K562 (cell line): ENCODE measurements at regions not wholly inside any gene's neighbourhood (a gene's known extent, or its start where the extent isn't known, plus 50 kb on each side); places are given as distances from the start of the nearest gene placed in this dataset.

Source experiments
- ATAC-seq: fragments of 200-7000 bp; cut with Tn5 transposase; 3 replicates; pipeline ENCODE4 v1.9.1; 2020; ENCODE audit warnings: moderate library complexity
- BruUV-seq: library from RNA; stranded (reverse); fragments of 400-500 nt; replicated peaks from 2 replicates; lab custom pipeline; 2021; lab: Mats Ljungman, UMichigan
- CTCF ChIA-PET: fragments of 300-600 bp; formaldehyde crosslinking; extraction: SDS; loops from one replicate; lab custom pipeline; 2021; ENCODE audit warnings: low intra/inter-chr PET ratio; lab: Yijun Ruan, JAX
- POLR2A ChIA-PET: fragments of 300-600, 350-650 bp; sonication (Branson Sonifier 250); formaldehyde crosslinking; extraction: SDS; loops from one replicate; lab custom pipeline; 2021; ENCODE audit warnings: antibody characterized with exemption, inconsistent platforms; lab: Yijun Ruan, JAX
- DNase-seq, 4 experiments: peaks; one replicate each; pipeline versions ENCODE4 v3.0.0 to v3.0.0-alpha.2; 2011 to 2018; ENCODE audit warnings: low spot score in 3 of 4, mixed read lengths in 3 of 4; ENCODE audit errors: extremely low read depth in 1 of 4
- FAIRE-seq: peaks from 2 replicates; lab custom pipeline; 2011; peaks lifted over from hg19 to GRCh38; lab: Jason Lieb, UNC
- H2AFZ ChIP-seq: 2 replicates; pipeline ENCODE4 v1.6.0; 2011; ENCODE audit warnings: low read depth, low read length, control low read depth, inconsistent platforms
- H3K27ac ChIP-seq: fragments of 200-600 bp; 3 replicates; pipeline ENCODE4 v1.8.0; 2011; ENCODE audit warnings: low read depth, mild to moderate bottlenecking, control low read depth, inconsistent platforms, low read length, moderate library complexity, mixed read lengths; ENCODE audit errors: extremely low read depth
- H3K27me3 ChIP-seq, 2 experiments: fragments of 300-600 bp in 1 of 2; 2 replicates in 1 of 2; 3 replicates in 1 of 2; pipeline versions ENCODE4 v1.6.0 to v1.8.0; 2011; ENCODE audit warnings: inconsistent platforms in 2 of 2, low read length in 2 of 2, mild to moderate bottlenecking in 1 of 2, mixed read lengths in 1 of 2, moderate library complexity in 1 of 2; ENCODE audit not compliant: control insufficient read depth in 2 of 2, insufficient read depth in 2 of 2
- H3K36me3 ChIP-seq: fragments of 300-600 bp; 3 replicates; pipeline ENCODE4 v1.8.0; 2011; ENCODE audit warnings: mild to moderate bottlenecking, low read length, inconsistent platforms; ENCODE audit not compliant: control insufficient read depth, insufficient read depth
- H3K4me1 ChIP-seq, 2 experiments: fragments of 200-600 bp in 1 of 2; replicated peaks in 1 of 2; 2 replicates in 1 of 2; 3 replicates in 1 of 2; pipeline versions ENCODE4 v1.5.1 to v1.8.0; 2011; ENCODE audit warnings: inconsistent platforms in 2 of 2, low read length in 2 of 2, mild to moderate bottlenecking in 1 of 2, mixed read lengths in 1 of 2, moderate library complexity in 1 of 2; ENCODE audit not compliant: control insufficient read depth in 2 of 2, insufficient read depth in 2 of 2
- H3K4me2 ChIP-seq: 2 replicates; pipeline ENCODE4 v1.6.1; 2011; ENCODE audit warnings: low read length, control low read depth, inconsistent platforms, mixed read lengths; ENCODE audit not compliant: insufficient read depth
- H3K4me3 ChIP-seq: fragments of 200-600 bp; sonication (generic), shearing (Covaris generic); 2 replicates; pipeline ENCODE4 v1.5.1; 2016; ENCODE audit warnings: control low read depth, inconsistent platforms
- H3K79me2 ChIP-seq: fragments of 200-600 bp; 3 replicates; pipeline ENCODE4 v1.8.0; 2011; ENCODE audit warnings: low read length, inconsistent platforms; ENCODE audit not compliant: control insufficient read depth, insufficient read depth
- H3K9ac ChIP-seq, 2 experiments: 2 replicates each; pipeline versions ENCODE4 v1.6.0 to v1.6.1; 2011; ENCODE audit warnings: low read depth in 2 of 2, low read length in 2 of 2, control low read depth in 1 of 2, inconsistent platforms in 1 of 2, mild to moderate bottlenecking in 1 of 2, mixed read lengths in 1 of 2; ENCODE audit not compliant: insufficient read depth in 1 of 2
- H3K9me1 ChIP-seq: one replicate; pipeline ENCODE4 v1.6.0; 2011; ENCODE audit warnings: inconsistent platforms, mild to moderate bottlenecking, low read length, moderate library complexity; ENCODE audit not compliant: control insufficient read depth, insufficient read depth
- H3K9me3 ChIP-seq: replicated peaks from 2 replicates; pipeline ENCODE4 v1.5.1; 2011; ENCODE audit warnings: low read depth, low read length, inconsistent platforms; ENCODE audit not compliant: control insufficient read depth, insufficient read depth
- H4K20me1 ChIP-seq: replicated peaks from 2 replicates; pipeline ENCODE4 v1.6.1; 2011; ENCODE audit warnings: low read length, inconsistent platforms, mixed read lengths; ENCODE audit not compliant: control insufficient read depth, insufficient read depth
- NFIX ChIP-seq: fragments of 250-450 bp; sonication (Bioruptor Pico); IDR thresholded peaks from 2 replicates; pipeline ENCODE4 v1.4.0; 2020; ENCODE audit warnings: low read depth, mild to moderate bottlenecking, moderate library complexity
- POLR2G ChIP-seq: fragments of 200-400 bp; formaldehyde crosslinking; IDR thresholded peaks from 2 replicates; pipeline ENCODE4 v1.6.1; 2017; ENCODE audit warnings: low read depth, mild to moderate bottlenecking, antibody characterized with exemption, low read length, moderate library complexity
- RBFOX2 ChIP-seq: fragments of 200-400 bp; formaldehyde crosslinking; IDR thresholded peaks from 2 replicates; pipeline ENCODE4 v1.6.1; 2017; ENCODE audit warnings: low read depth, mild to moderate bottlenecking, low read length, moderate library complexity
- SNIP1 ChIP-seq: fragments of 450-650 bp; IDR thresholded peaks from 2 replicates; pipeline ENCODE4 v1.7.1; 2017; ENCODE audit warnings: low read depth, mild to moderate bottlenecking
- ZBTB17 ChIP-seq: fragments of 450-650 bp; formaldehyde crosslinking; IDR thresholded peaks from 2 replicates; pipeline ENCODE4 v1.4.0; 2020; ENCODE audit warnings: mild to moderate bottlenecking
- WGBS: fragments of 100-300 bp; shearing (Covaris generic); methylation state at CpG from one replicate; pipeline ENCODE4 v1.1.6; 2016; ENCODE audit warnings: low coverage, mixed read lengths; ENCODE audit not compliant: insufficient coverage; ENCODE audit errors: missing lambda C conversion rate; 5-methylcytosine and 5-hydroxymethylcytosine counted together
- in situ Hi-C: fragments of 300-500 bp; cut with MboI; formaldehyde crosslinking; loops from 4 replicates; pipeline ENCODE4 v1.15.0; 2018; ENCODE audit warnings: inconsistent platforms, mixed read lengths
- intact Hi-C: fragments of 100-400 bp; cut with micrococcal nuclease; formaldehyde crosslinking; loops from 2 replicates; pipeline ENCODE4 v1.14.2; 2022
- TF ChIP-seq, protein P1 (sequence below): fragments of 200-800 bp; sonication (Bioruptor generic); IDR thresholded peaks from 2 replicates; pipeline ENCODE4 v1.6.1; 2016; ENCODE audit warnings: missing genetic modification characterization, missing compliant biosample characterization
- TF ChIP-seq, protein P2 (sequence below): fragments of 250-450 bp; sonication (Bioruptor Pico); IDR thresholded peaks from 2 replicates; pipeline ENCODE4 v1.8.0; 2022; ENCODE audit warnings: inconsistent platforms

DNA sequence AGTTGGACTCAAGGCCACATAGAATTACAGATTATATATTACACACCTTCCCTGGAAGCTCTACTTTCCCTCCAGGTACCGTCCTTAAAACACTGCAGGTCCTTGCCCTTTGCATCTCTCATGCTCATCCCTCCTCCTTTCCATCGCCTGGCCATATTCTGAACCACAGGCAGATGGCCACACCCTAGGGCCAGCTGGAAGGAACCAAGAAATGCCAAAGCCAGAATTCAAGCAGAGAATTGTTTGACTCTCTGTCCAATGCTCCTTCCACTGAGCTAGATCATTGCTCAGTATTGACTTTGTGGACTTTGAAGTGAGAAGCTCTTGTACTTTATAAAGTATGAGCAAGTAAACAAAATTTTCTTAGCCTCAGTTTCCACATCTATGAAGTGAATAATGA is 170.3 kb upstream of the SLC24A5 start:
- no peak overlapping the region for H3K4me2 ChIP-seq
- no peak overlapping the region for H3K4me3 ChIP-seq
- no peak for ATAC-seq
- 0% methylated on average over 2 of the region's 2 CpGs for WGBS
- CTCF ChIA-PET, result no interaction called here
- no TSS peak for BruUV-seq
- H2AFZ ChIP-seq, result no peak overlapping the region
- POLR2A ChIA-PET, result interaction anchor here (0.6 kb wide), 1 partner anchor 113 kb away, joined by 3 read pairs; no protein-coding TSS in a partner anchor
- DNase-seq, result no peak
- no peaks in the 10 kb centered on the region for H3K9me1 ChIP-seq
- TF ChIP-seq SNIP1, result no peak
- TF ChIP-seq POLR2G, result no peak
- TF ChIP-seq NFIX (CRISPR knock-in tag), result no peak
- TF ChIP-seq, protein P1, sequence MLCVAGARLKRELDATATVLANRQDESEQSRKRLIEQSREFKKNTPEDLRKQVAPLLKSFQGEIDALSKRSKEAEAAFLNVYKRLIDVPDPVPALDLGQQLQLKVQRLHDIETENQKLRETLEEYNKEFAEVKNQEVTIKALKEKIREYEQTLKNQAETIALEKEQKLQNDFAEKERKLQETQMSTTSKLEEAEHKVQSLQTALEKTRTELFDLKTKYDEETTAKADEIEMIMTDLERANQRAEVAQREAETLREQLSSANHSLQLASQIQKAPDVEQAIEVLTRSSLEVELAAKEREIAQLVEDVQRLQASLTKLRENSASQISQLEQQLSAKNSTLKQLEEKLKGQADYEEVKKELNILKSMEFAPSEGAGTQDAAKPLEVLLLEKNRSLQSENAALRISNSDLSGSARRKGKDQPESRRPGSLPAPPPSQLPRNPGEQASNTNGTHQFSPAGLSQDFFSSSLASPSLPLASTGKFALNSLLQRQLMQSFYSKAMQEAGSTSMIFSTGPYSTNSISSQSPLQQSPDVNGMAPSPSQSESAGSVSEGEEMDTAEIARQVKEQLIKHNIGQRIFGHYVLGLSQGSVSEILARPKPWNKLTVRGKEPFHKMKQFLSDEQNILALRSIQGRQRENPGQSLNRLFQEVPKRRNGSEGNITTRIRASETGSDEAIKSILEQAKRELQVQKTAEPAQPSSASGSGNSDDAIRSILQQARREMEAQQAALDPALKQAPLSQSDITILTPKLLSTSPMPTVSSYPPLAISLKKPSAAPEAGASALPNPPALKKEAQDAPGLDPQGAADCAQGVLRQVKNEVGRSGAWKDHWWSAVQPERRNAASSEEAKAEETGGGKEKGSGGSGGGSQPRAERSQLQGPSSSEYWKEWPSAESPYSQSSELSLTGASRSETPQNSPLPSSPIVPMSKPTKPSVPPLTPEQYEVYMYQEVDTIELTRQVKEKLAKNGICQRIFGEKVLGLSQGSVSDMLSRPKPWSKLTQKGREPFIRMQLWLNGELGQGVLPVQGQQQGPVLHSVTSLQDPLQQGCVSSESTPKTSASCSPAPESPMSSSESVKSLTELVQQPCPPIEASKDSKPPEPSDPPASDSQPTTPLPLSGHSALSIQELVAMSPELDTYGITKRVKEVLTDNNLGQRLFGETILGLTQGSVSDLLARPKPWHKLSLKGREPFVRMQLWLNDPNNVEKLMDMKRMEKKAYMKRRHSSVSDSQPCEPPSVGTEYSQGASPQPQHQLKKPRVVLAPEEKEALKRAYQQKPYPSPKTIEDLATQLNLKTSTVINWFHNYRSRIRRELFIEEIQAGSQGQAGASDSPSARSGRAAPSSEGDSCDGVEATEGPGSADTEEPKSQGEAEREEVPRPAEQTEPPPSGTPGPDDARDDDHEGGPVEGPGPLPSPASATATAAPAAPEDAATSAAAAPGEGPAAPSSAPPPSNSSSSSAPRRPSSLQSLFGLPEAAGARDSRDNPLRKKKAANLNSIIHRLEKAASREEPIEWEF (CRISPR knock-in tag), result no peak
- TF ChIP-seq ZBTB17 (CRISPR knock-in tag), result no peak
- TF ChIP-seq RBFOX2, result no peak
- TF ChIP-seq, protein P2, sequence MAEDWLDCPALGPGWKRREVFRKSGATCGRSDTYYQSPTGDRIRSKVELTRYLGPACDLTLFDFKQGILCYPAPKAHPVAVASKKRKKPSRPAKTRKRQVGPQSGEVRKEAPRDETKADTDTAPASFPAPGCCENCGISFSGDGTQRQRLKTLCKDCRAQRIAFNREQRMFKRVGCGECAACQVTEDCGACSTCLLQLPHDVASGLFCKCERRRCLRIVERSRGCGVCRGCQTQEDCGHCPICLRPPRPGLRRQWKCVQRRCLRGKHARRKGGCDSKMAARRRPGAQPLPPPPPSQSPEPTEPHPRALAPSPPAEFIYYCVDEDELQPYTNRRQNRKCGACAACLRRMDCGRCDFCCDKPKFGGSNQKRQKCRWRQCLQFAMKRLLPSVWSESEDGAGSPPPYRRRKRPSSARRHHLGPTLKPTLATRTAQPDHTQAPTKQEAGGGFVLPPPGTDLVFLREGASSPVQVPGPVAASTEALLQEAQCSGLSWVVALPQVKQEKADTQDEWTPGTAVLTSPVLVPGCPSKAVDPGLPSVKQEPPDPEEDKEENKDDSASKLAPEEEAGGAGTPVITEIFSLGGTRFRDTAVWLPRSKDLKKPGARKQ (CRISPR knock-in tag), result no peak
- no peak for FAIRE-seq
- intact Hi-C loops, result no loop called here
- no peak overlapping the region for H3K9ac ChIP-seq
- no peaks in the 10 kb centered on the region for H3K27me3 ChIP-seq
- no peaks in the 10 kb centered on the region for H3K9me3 ChIP-seq
- H3K4me1 ChIP-seq, result no peaks in the 10 kb centered on the region
- in situ Hi-C loops, result no loop called here
- no peaks in the 10 kb centered on the region for H3K36me3 ChIP-seq
- H3K27ac ChIP-seq, result no peak overlapping the region
- no peaks in the 10 kb centered on the region for H4K20me1 ChIP-seq
- no peaks in the 10 kb centered on the region for H3K79me2 ChIP-seq
